HL-60/S4 treated with phorbol 12-myristate 13-acetate at 8.2 ng/mL for 4 days and 3 days (cell line): ENCODE measurements at regions not wholly inside any gene's neighbourhood (a gene's known extent, or its start where the extent isn't known, plus 50 kb on each side); places are given as distances from the start of the nearest gene placed in this dataset.

Experiments
- in situ Hi-C: fragments of 300-500 bp; cut with MboI; formaldehyde crosslinking; loops from 2 replicates; pipeline ENCODE4 v1.15.0; 2022; ENCODE audit warnings: low sequenced_read_pairs

- in situ Hi-C loops = loop anchor here (25.0 kb wide), 1 partner anchor 269 kb away; the partner anchor contains the start of gene PIWIL1
These were observed 93.5 kb upstream of the FZD10 start for GRCh38 chr12:130068741-130069140.

- in situ Hi-C loops = loop anchor here (25.0 kb wide), 1 partner anchor 267 kb away; the partner anchor contains the start of gene PIWIL1
These were observed 92.1 kb upstream of the FZD10 start for GRCh38 chr12:130070126-130070611.

GRCh38 chr12:130073721-130074120 lies 88.5 kb upstream of the FZD10 start:
- in situ Hi-C loops = loop anchor here (25.0 kb wide), 1 partner anchor 264 kb away; the partner anchor contains the start of gene PIWIL1

GRCh38 chr12:130074661-130075406 lies 87.4 kb upstream of the FZD10 start:
- in situ Hi-C loops = loop anchor here (25.0 kb wide), 1 partner anchor 262 kb away; the partner anchor contains the start of gene PIWIL1

- in situ Hi-C loops = no loop called here
These were observed 86.7 kb upstream of the FZD10 start for GRCh38 chr12:130075497-130076076.

- in situ Hi-C loops = no loop called here
These were observed 86.1 kb upstream of the FZD10 start for GRCh38 chr12:130076126-130076525.

- in situ Hi-C loops = no loop called here
These were observed 85.5 kb upstream of the FZD10 start for GRCh38 chr12:130076752-130077151.

GRCh38 chr12:130078852-130079251 lies 83.4 kb upstream of the FZD10 start:
- in situ Hi-C loops = no loop called here

- in situ Hi-C loops = no loop called here
These were observed 83.0 kb upstream of the FZD10 start for GRCh38 chr12:130079279-130079678.

GRCh38 chr12:130080205-130080604 lies 82.1 kb upstream of the FZD10 start:
- in situ Hi-C loops = no loop called here

GRCh38 chr12:130081117-130081805 lies 81.0 kb upstream of the FZD10 start:
- in situ Hi-C loops = no loop called here

GRCh38 chr12:130083002-130083401 lies 79.3 kb upstream of the FZD10 start:
- in situ Hi-C loops = no loop called here

GRCh38 chr12:130083734-130084133 lies 78.5 kb upstream of the FZD10 start:
- in situ Hi-C loops = no loop called here

- in situ Hi-C loops = no loop called here
These were observed 77.9 kb upstream of the FZD10 start for GRCh38 chr12:130084359-130084758.

- in situ Hi-C loops = no loop called here
These were observed 76.0 kb upstream of the FZD10 start for GRCh38 chr12:130086248-130086647.

- in situ Hi-C loops = no loop called here
These were observed 75.5 kb upstream of the FZD10 start for GRCh38 chr12:130086797-130087196.

GRCh38 chr12:130087222-130087621 lies 75.0 kb upstream of the FZD10 start:
- in situ Hi-C loops = no loop called here

- in situ Hi-C loops = no loop called here
These were observed 73.8 kb upstream of the FZD10 start for GRCh38 chr12:130088504-130088903.

- in situ Hi-C loops = no loop called here
These were observed 71.7 kb upstream of the FZD10 start for GRCh38 chr12:130090542-130090941.

GRCh38 chr12:130093380-130093779 lies 68.9 kb upstream of the FZD10 start:
- in situ Hi-C loops = no loop called here

- in situ Hi-C loops = no loop called here
These were observed 64.9 kb upstream of the FZD10 start for GRCh38 chr12:130097342-130097741.
